GM23338 (cell line): ENCODE measurements at regions not wholly inside any gene's neighbourhood (a gene's known extent, or its start where the extent isn't known, plus 50 kb on each side); places are given as distances from the start of the nearest gene placed in this dataset.

Experiments
- ATAC-seq: fragments of 200-7000 bp; cut with Tn5 transposase; 3 replicates; pipeline ENCODE4 v1.9.1; 2020
- DNase-seq: peaks from one replicate; pipeline ENCODE4 v3.0.0-alpha.2; 2015; ENCODE audit warnings: low spot score
- H2AFZ ChIP-seq: fragments of 200-600 bp; sonication (generic); 2 replicates; pipeline ENCODE4 v1.8.0; 2016; ENCODE audit warnings: antibody characterized with exemption, mild to moderate bottlenecking, moderate library complexity
- H3F3A ChIP-seq: fragments of 200-600 bp; sonication (generic); replicated peaks from 2 replicates; pipeline ENCODE4 v1.8.0; 2017; ENCODE audit warnings: antibody characterized with exemption, mixed run types, low read depth
- H3K27ac ChIP-seq: fragments of 200-600 bp; sonication (generic); 2 replicates; pipeline ENCODE4 v1.6.1; 2016; ENCODE audit warnings: low read depth
- H3K27me3 ChIP-seq: fragments of 200-600 bp; sonication (generic); 2 replicates; pipeline ENCODE4 v1.8.0; 2016; ENCODE audit warnings: mild to moderate bottlenecking, mixed run types, moderate library complexity; ENCODE audit not compliant: insufficient read depth
- H3K36me3 ChIP-seq: fragments of 200-600 bp; sonication (generic); 2 replicates; pipeline ENCODE4 v1.8.0; 2016; ENCODE audit warnings: mild to moderate bottlenecking; ENCODE audit not compliant: insufficient read depth
- H3K4me1 ChIP-seq: fragments of 200-600 bp; sonication (generic); 2 replicates; pipeline ENCODE4 v1.8.0; 2016; ENCODE audit warnings: mild to moderate bottlenecking, moderate library complexity; ENCODE audit not compliant: insufficient read depth
- H3K4me2 ChIP-seq: fragments of 200-600 bp; sonication (generic); 2 replicates; pipeline ENCODE4 v1.7.1; 2017; ENCODE audit warnings: mixed run types
- H3K4me3 ChIP-seq: fragments of 200-600 bp; sonication (generic); 2 replicates; pipeline ENCODE4 v1.6.1; 2016; ENCODE audit warnings: mixed run types
- H3K79me2 ChIP-seq: fragments of 200-600 bp; sonication (generic); replicated peaks from 2 replicates; pipeline ENCODE4 v1.8.0; 2017; ENCODE audit warnings: mild to moderate bottlenecking; ENCODE audit not compliant: insufficient read depth
- H3K9me2 ChIP-seq: fragments of 200-600 bp; sonication (generic); 2 replicates; pipeline ENCODE4 v1.8.0; 2017; ENCODE audit not compliant: insufficient read depth
- H4K20me1 ChIP-seq: fragments of 200-600 bp; sonication (generic); replicated peaks from 2 replicates; pipeline ENCODE4 v1.8.0; 2017; ENCODE audit warnings: mild to moderate bottlenecking; ENCODE audit not compliant: insufficient read depth
- H3K27ac Mint-ChIP-seq: 2 replicates; pipeline ENCODE4 v1.8.0; 2020; ENCODE audit warnings: inconsistent platforms, mild to moderate bottlenecking, moderate library complexity, mixed read lengths
- H3K27me3 Mint-ChIP-seq: 3 replicates; pipeline ENCODE4 v1.8.0; 2022; ENCODE audit warnings: low read depth, mild to moderate bottlenecking, moderate library complexity, mixed read lengths, inconsistent platforms; ENCODE audit not compliant: insufficient read depth, poor library complexity
- H3K36me3 Mint-ChIP-seq: 3 replicates; pipeline ENCODE4 v1.8.0; 2021; ENCODE audit warnings: low read depth, mild to moderate bottlenecking, inconsistent platforms, moderate library complexity, mixed read lengths
- H3K4me1 Mint-ChIP-seq: 3 replicates; pipeline ENCODE4 v1.8.0; 2020; ENCODE audit warnings: mild to moderate bottlenecking, inconsistent platforms, mixed read lengths
- H3K4me3 Mint-ChIP-seq: 3 replicates; pipeline ENCODE4 v1.8.0; 2021; ENCODE audit warnings: moderate library complexity, mild to moderate bottlenecking, inconsistent platforms, mixed read lengths
- H3K9me3 Mint-ChIP-seq: 3 replicates; pipeline ENCODE4 v1.8.0; 2020; ENCODE audit warnings: moderate library complexity, mild to moderate bottlenecking, inconsistent platforms, mixed read lengths
- CREB1 ChIP-seq: fragments of 250-450 bp; sonication (Bioruptor Pico); IDR thresholded peaks from 2 replicates; pipeline ENCODE4 v1.5.0; 2020; ENCODE audit warnings: low read depth, mild to moderate bottlenecking, moderate library complexity
- CTCF ChIP-seq, 2 experiments: fragments of 200-600 bp in 1 of 2; sonication (generic) in 1 of 2; conservative IDR thresholded peaks; 2 replicates each; pipeline versions ENCODE4 v1.5.1 to v1.6.1; 2016 to 2017; ENCODE audit warnings: antibody characterized with exemption in 2 of 2, low read depth in 2 of 2, mild to moderate bottlenecking in 2 of 2, moderate library complexity in 1 of 2
- ETS1 ChIP-seq: IDR thresholded peaks from 2 replicates; pipeline ENCODE4 v1.6.1; 2016; ENCODE audit warnings: antibody characterized with exemption
- EZH2 ChIP-seq: fragments of 200-600 bp; sonication (generic); IDR thresholded peaks from one replicate; pipeline ENCODE4 v1.8.0; 2017; ENCODE audit warnings: antibody characterized with exemption, mild to moderate bottlenecking, low read depth; ENCODE audit not compliant: unreplicated experiment
- EZH2phosphoT487 ChIP-seq: fragments of 200-600 bp; sonication (generic); IDR thresholded peaks from one replicate; pipeline ENCODE4 v1.8.1; 2018; ENCODE audit warnings: antibody characterized with exemption; ENCODE audit not compliant: unreplicated experiment
- JUNB ChIP-seq: IDR thresholded peaks from one replicate; pipeline ENCODE4 v1.6.1; 2016; ENCODE audit warnings: antibody characterized with exemption; ENCODE audit not compliant: unreplicated experiment
- NANOG ChIP-seq: IDR thresholded peaks from 2 replicates; pipeline ENCODE4 v1.6.1; 2016; ENCODE audit warnings: antibody characterized with exemption, borderline replicate concordance
- POLR2AphosphoS5 ChIP-seq: IDR thresholded peaks from 2 replicates; pipeline ENCODE4 v1.6.1; 2016; ENCODE audit warnings: antibody characterized with exemption, low read depth
- REST ChIP-seq: IDR thresholded peaks from one replicate; pipeline ENCODE4 v1.6.1; 2018; ENCODE audit warnings: antibody characterized with exemption; ENCODE audit not compliant: unreplicated experiment
- STAT1 ChIP-seq: IDR thresholded peaks from one replicate; pipeline ENCODE4 v1.6.1; 2016; ENCODE audit warnings: antibody characterized with exemption; ENCODE audit not compliant: unreplicated experiment
- ZNF114 ChIP-seq: fragments of 250-450 bp; sonication (Bioruptor Pico); IDR thresholded peaks from 2 replicates; pipeline ENCODE4 v1.5.0; 2020; ENCODE audit warnings: mild to moderate bottlenecking, moderate library complexity
- ZNF331 ChIP-seq: fragments of 250-450 bp; sonication (Bioruptor Pico); IDR thresholded peaks from 2 replicates; pipeline ENCODE4 v1.5.0; 2020; ENCODE audit warnings: low read depth, mild to moderate bottlenecking, moderate library complexity
- ZNF462 ChIP-seq: fragments of 250-450 bp; sonication (Bioruptor Pico); IDR thresholded peaks from 2 replicates; pipeline ENCODE4 v1.5.0; 2020; ENCODE audit warnings: mild to moderate bottlenecking, moderate library complexity

GRCh38 chr3:11727207-11727606 lies 83.5 kb upstream of the VGLL4 start:
- TF ChIP-seq NANOG (no peak), CTCF (conservative IDR thresholded peaks at IDR 0.05; ENCODE audit: low read depth in 2 of 2) (no peak), EZH2 (no peak), REST (no peak), ZNF331 (CRISPR knock-in tag) (no peak), ETS1 (no peak), ZNF462 (no peak), JUNB (no peak), EZH2phosphoT487 (no peak), POLR2AphosphoS5 (no peak), STAT1 (no peak), CREB1 (CRISPR knock-in tag) (no peak), ZNF114 (CRISPR knock-in tag) (no peak)
- Histone ChIP-seq H3K4me2 (no peak overlapping the region), H2AFZ (no peak overlapping the region), H3K4me1 (no peaks in the 10 kb centered on the region), H3K36me3 (no peaks in the 10 kb centered on the region), H3K79me2 (no peaks in the 10 kb centered on the region), H3K9me2 (no peaks in the 10 kb centered on the region), H3K27me3 (peaks cover under 1% of the 10 kb centered on the region; the same call in 1 of the 2 replicates), H3K27ac (no peak overlapping the region), H4K20me1 (no peaks in the 10 kb centered on the region), H3F3A (no peaks in the 10 kb centered on the region), H3K4me3 (no peak overlapping the region)
- no peaks in the 10 kb centered on the region for H3K9me3 Mint-ChIP-seq
- DNase-seq (no peak), ATAC-seq (no peak)
- no peak overlapping the region for H3K4me3 Mint-ChIP-seq
- peaks cover 3% of the 10 kb centered on the region; the same call in 2 of the 3 replicates for H3K4me1 Mint-ChIP-seq
- peaks cover 2% of the 10 kb centered on the region for H3K27me3 Mint-ChIP-seq
- H3K27ac Mint-ChIP-seq = no peak overlapping the region
- H3K36me3 Mint-ChIP-seq = no peaks in the 10 kb centered on the region
